A549 (cell line): ENCODE measurements at regions not wholly inside any gene's neighbourhood (a gene's known extent, or its start where the extent isn't known, plus 50 kb on each side); places are given as distances from the start of the nearest gene placed in this dataset.

Source experiments
- EHMT2 ChIP-seq: fragments of 200-600 bp; sonication (generic); IDR thresholded peaks from 2 replicates; pipeline ENCODE4 v1.6.1; 2016; ENCODE audit warnings: antibody characterized with exemption, low read depth, mild to moderate bottlenecking, moderate library complexity
- FOXS1 ChIP-seq: fragments of 250-450 bp; sonication (Bioruptor Pico); IDR thresholded peaks from 2 replicates; pipeline ENCODE4 v1.5.0; 2020; ENCODE audit warnings: mild to moderate bottlenecking, moderate library complexity
- GATA3 ChIP-seq: IDR thresholded peaks from 2 replicates; pipeline ENCODE4 v1.6.1; 2012; ENCODE audit warnings: borderline replicate concordance
- MAFK ChIP-seq: fragments of 450-650 bp; IDR thresholded peaks from 2 replicates; pipeline ENCODE4 v1.6.1; 2014; ENCODE audit not compliant: partially characterized antibody
- NR3C1 ChIP-seq: fragments of >200 bp; sonication (Bioruptor Twin); formaldehyde crosslinking; IDR thresholded peaks from 3 replicates; pipeline ENCODE4 v1.6.1; 2017
- POLR2A ChIP-seq: IDR thresholded peaks from 2 replicates; pipeline ENCODE4 v1.6.1; 2012; ENCODE audit warnings: mild to moderate bottlenecking, low read length
- POLR2AphosphoS2 ChIP-seq: conservative IDR thresholded peaks from 2 replicates; pipeline ENCODE4 v1.6.1; 2012; ENCODE audit warnings: low read length, improper control_type of control experiment, inconsistent platforms
- RCOR1 ChIP-seq: fragments of 150-350 bp; IDR thresholded peaks from 2 replicates; pipeline ENCODE4 v1.6.1; 2014; ENCODE audit warnings: antibody characterized with exemption, low read length, low read depth
- REST ChIP-seq: fragments of 200-600 bp; sonication (generic); IDR thresholded peaks from 2 replicates; pipeline ENCODE4 v1.6.1; 2016; ENCODE audit warnings: antibody characterized with exemption, mild to moderate bottlenecking, moderate library complexity
- USF2 ChIP-seq: fragments of 450-650 bp; IDR thresholded peaks from 2 replicates; pipeline ENCODE4 v1.6.1; 2014; ENCODE audit warnings: antibody characterized with exemption
- TF ChIP-seq, protein P1 (sequence below): fragments of >200 bp; sonication (Bioruptor Twin); formaldehyde crosslinking; IDR thresholded peaks from 3 replicates; pipeline ENCODE4 v1.5.1; 2016

DNA sequence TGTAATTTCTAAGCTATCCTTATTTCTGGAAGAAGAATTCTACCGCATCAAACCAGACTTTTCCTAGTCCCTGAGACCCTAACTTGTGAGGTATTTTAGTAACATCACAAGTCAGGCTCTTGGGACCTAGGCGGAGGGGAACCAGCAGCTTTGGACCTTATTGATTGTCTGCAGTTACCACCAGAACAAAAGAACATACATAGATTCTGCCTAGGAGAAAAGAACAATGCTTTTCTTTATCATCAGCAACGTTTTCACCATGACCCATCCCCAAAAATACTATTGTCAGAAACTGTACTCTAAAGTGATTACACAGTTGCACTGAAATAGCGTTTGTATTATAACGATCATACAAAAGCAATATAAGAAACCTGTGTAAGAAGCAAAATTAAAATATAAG is 860.4 kb downstream of the USP25 start:
- TF ChIP-seq REST (no peak), EHMT2 (no peak), RCOR1 (no peak), GATA3 (no peak), NR3C1 (no peak), POLR2A (no peak), MAFK (no peak), POLR2AphosphoS2 (no peak), USF2 (no peak), FOXS1 (no peak)
- TF ChIP-seq, protein P1, sequence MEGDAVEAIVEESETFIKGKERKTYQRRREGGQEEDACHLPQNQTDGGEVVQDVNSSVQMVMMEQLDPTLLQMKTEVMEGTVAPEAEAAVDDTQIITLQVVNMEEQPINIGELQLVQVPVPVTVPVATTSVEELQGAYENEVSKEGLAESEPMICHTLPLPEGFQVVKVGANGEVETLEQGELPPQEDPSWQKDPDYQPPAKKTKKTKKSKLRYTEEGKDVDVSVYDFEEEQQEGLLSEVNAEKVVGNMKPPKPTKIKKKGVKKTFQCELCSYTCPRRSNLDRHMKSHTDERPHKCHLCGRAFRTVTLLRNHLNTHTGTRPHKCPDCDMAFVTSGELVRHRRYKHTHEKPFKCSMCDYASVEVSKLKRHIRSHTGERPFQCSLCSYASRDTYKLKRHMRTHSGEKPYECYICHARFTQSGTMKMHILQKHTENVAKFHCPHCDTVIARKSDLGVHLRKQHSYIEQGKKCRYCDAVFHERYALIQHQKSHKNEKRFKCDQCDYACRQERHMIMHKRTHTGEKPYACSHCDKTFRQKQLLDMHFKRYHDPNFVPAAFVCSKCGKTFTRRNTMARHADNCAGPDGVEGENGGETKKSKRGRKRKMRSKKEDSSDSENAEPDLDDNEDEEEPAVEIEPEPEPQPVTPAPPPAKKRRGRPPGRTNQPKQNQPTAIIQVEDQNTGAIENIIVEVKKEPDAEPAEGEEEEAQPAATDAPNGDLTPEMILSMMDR: no peak
